ENCODE measurements at regions not wholly inside any gene's neighbourhood (a gene's known extent, or its start where the extent isn't known, plus 50 kb on each side); places are given as distances from the start of the nearest gene placed in this dataset.
A peak's percentile ranks its signal among the peaks of the same experiment; 100 is the strongest.

DNA sequence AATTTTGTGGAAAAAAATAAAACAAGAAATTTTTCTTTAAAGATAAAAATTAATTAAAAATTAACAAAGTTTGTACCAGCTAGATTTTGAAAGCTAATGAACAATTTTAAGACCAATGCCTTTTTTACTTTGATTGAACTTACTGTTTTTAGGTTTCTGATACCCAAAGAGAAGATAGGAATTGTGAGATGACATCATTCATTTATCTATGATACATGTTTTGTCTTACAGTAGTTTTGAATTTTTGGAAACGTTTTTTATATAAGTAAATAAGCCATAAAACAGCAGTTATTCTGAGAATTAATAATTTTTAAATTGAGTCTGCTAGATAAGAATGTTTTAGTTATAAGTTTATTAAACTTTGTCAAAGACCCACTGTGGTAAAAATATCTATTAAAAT is 65.0 kb upstream of the GPR174 start:
- TF ChIP-seq POLR2A (IDR thresholded peaks at IDR 0.05): no peak
- TF ChIP-seq, protein P1, sequence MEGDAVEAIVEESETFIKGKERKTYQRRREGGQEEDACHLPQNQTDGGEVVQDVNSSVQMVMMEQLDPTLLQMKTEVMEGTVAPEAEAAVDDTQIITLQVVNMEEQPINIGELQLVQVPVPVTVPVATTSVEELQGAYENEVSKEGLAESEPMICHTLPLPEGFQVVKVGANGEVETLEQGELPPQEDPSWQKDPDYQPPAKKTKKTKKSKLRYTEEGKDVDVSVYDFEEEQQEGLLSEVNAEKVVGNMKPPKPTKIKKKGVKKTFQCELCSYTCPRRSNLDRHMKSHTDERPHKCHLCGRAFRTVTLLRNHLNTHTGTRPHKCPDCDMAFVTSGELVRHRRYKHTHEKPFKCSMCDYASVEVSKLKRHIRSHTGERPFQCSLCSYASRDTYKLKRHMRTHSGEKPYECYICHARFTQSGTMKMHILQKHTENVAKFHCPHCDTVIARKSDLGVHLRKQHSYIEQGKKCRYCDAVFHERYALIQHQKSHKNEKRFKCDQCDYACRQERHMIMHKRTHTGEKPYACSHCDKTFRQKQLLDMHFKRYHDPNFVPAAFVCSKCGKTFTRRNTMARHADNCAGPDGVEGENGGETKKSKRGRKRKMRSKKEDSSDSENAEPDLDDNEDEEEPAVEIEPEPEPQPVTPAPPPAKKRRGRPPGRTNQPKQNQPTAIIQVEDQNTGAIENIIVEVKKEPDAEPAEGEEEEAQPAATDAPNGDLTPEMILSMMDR (IDR thresholded peaks at IDR 0.05): no peak
- Histone ChIP-seq H3K9me3 (no peaks in the 10 kb centered on the region), H3K27me3 (no peaks in the 10 kb centered on the region), H3K4me1 (no peaks in the 10 kb centered on the region), H3K27ac (no peak overlapping the region), H3K36me3 (replicated peaks in 1 of 2; ENCODE audit: insufficient read depth in 1 of 2, low read depth in 2 of 2) (no peaks in the 10 kb centered on the region), H3K4me3 (no peak overlapping the region)
- intact Hi-C loops (cut with DNase I): no loop called here
- no peak for DNase-seq
- 6 to 13% methylated on average over 1 of the region's 1 CpG for WGBS, 2 donors
- no peak for ATAC-seq

- intact Hi-C loops (cut with DNase I): no loop called here
These were observed 64.3 kb upstream of the GPR174 start for GRCh38 chrX:79080141-79080540.

GRCh38 chrX:79081895-79082512 is 62.5 kb upstream of the GPR174 start:
- H3K4me3 ChIP-seq: no peak overlapping the region
- no peak overlapping the region for H3K27ac ChIP-seq
- H3K9me3 ChIP-seq: no peaks in the 10 kb centered on the region
- no peak for ATAC-seq
- WGBS, 2 donors: 7 to 9% methylated on average over 6 of the region's 6 CpGs
- peak in 3 of 4 donors; percentile 6 to 11 (median 6) for DNase-seq
- H3K4me1 ChIP-seq: no peaks in the 10 kb centered on the region
- TF ChIP-seq, protein P1 (IDR thresholded peaks at IDR 0.05): peak; percentile 27 to 65 (median 50)
- no peak for TF ChIP-seq POLR2A (IDR thresholded peaks at IDR 0.05)
- no peaks in the 10 kb centered on the region for H3K27me3 ChIP-seq
- intact Hi-C loops (cut with DNase I): no loop called here
- no peaks in the 10 kb centered on the region for H3K36me3 ChIP-seq (replicated peaks in 1 of 2; ENCODE audit: insufficient read depth in 1 of 2, low read depth in 2 of 2)

More at GRCh38 chrX:79080141-79080540, 64.3 kb upstream of the GPR174 start:
- no peak for DNase-seq
- 41 to 44% methylated on average over 2 of the region's 2 CpGs for WGBS, 2 donors
- no peaks in the 10 kb centered on the region for H3K27me3 ChIP-seq
- ATAC-seq: no peak
- no peaks in the 10 kb centered on the region for H3K9me3 ChIP-seq
- TF ChIP-seq POLR2A (IDR thresholded peaks at IDR 0.05): no peak
- TF ChIP-seq, protein P1 (IDR thresholded peaks at IDR 0.05): no peak
- H3K4me3 ChIP-seq: no peak overlapping the region
- no peak overlapping the region for H3K27ac ChIP-seq
- H3K4me1 ChIP-seq: no peaks in the 10 kb centered on the region
- no peaks in the 10 kb centered on the region for H3K36me3 ChIP-seq (replicated peaks in 1 of 2; ENCODE audit: insufficient read depth in 1 of 2, low read depth in 2 of 2)

DNA sequence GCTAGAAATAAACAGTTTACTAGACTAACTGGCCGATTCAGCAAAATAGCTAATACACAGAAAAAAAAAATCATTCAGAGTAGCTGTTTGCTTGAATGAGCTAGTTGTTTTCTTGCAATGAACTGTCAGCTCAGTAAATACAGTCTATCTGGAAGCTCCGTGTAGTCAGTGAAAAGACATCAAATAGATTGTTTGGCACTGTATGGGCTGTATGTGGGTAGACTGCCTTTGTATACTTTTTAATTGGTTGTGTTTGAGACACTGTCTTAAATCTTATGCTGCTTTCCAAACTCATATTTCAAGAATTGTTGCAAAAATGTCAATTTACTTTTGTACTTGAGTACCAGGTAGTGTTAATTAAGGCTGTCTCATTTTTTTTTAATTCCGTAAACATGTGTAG is 61.6 kb upstream of the GPR174 start:
- intact Hi-C loops (cut with DNase I): no loop called here
- H3K4me1 ChIP-seq: no peaks in the 10 kb centered on the region
- 11 to 15% methylated on average over 3 of the region's 3 CpGs for WGBS, 2 donors
- ATAC-seq (no peak), DNase-seq (no peak)
- no peak overlapping the region for H3K27ac ChIP-seq
- no peak overlapping the region for H3K4me3 ChIP-seq
- no peaks in the 10 kb centered on the region for H3K9me3 ChIP-seq
- H3K27me3 ChIP-seq: no peaks in the 10 kb centered on the region
- H3K36me3 ChIP-seq (replicated peaks in 1 of 2; ENCODE audit: insufficient read depth in 1 of 2, low read depth in 2 of 2): no peaks in the 10 kb centered on the region
- no peak for TF ChIP-seq POLR2A (IDR thresholded peaks at IDR 0.05)
- TF ChIP-seq, protein P1 (IDR thresholded peaks at IDR 0.05): no peak

GRCh38 chrX:79084923-79085322 is 59.6 kb upstream of the GPR174 start:
- Histone ChIP-seq H3K27me3 (no peaks in the 10 kb centered on the region), H3K36me3 (replicated peaks in 1 of 2; ENCODE audit: insufficient read depth in 1 of 2, low read depth in 2 of 2) (no peaks in the 10 kb centered on the region), H3K4me3 (no peak overlapping the region), H3K9me3 (no peaks in the 10 kb centered on the region), H3K4me1 (no peaks in the 10 kb centered on the region), H3K27ac (no peak overlapping the region)
- WGBS, 2 donors: 33 to 44% methylated on average over 1 of the region's 1 CpG
- DNase-seq (no peak), ATAC-seq (no peak)
- intact Hi-C loops (cut with DNase I): no loop called here
- TF ChIP-seq, protein P1 (IDR thresholded peaks at IDR 0.05): no peak
- TF ChIP-seq POLR2A (IDR thresholded peaks at IDR 0.05): no peak
